BLaER1 (cell line): ENCODE measurements at regions not wholly inside any gene's neighbourhood (a gene's known extent, or its start where the extent isn't known, plus 50 kb on each side); places are given as distances from the start of the nearest gene placed in this dataset.
A peak's percentile ranks its signal among the peaks of the same experiment; 100 is the strongest.

Source experiments
- H3K27ac ChIP-seq: shearing (Covaris generic); formaldehyde crosslinking; 2 replicates; pipeline ENCODE4 v1.8.1; 2022
- H3K27me3 ChIP-seq: shearing (Covaris generic); formaldehyde crosslinking; 2 replicates; pipeline ENCODE4 v1.8.1; 2022
- H3K36me3 ChIP-seq: shearing (Covaris generic); formaldehyde crosslinking; 2 replicates; pipeline ENCODE4 v1.8.1; 2022
- H3K4me1 ChIP-seq: shearing (Covaris generic); formaldehyde crosslinking; 2 replicates; pipeline ENCODE4 v1.8.1; 2022
- H3K4me2 ChIP-seq: shearing (Covaris generic); formaldehyde crosslinking; 2 replicates; pipeline ENCODE4 v1.8.1; 2022
- H3K4me3 ChIP-seq: shearing (Covaris generic); formaldehyde crosslinking; 2 replicates; pipeline ENCODE4 v1.8.1; 2022
- H3K9ac ChIP-seq: shearing (Covaris generic); formaldehyde crosslinking; 2 replicates; pipeline ENCODE4 v1.8.1; 2022
- H3K9me3 ChIP-seq: shearing (Covaris generic); formaldehyde crosslinking; 2 replicates; pipeline ENCODE4 v1.8.1; 2022
- H4K20me1 ChIP-seq: shearing (Covaris generic); formaldehyde crosslinking; 2 replicates; pipeline ENCODE4 v1.8.1; 2022
- Cebpa-rat ChIP-seq: shearing (Covaris generic); IDR thresholded peaks from 2 replicates; pipeline ENCODE4 v1.8.1; 2022

- Histone ChIP-seq H3K27ac (no peak overlapping the region), H3K9ac (no peak overlapping the region), H3K9me3 (peaks cover 32% of the 10 kb centered on the region), H3K36me3 (no peaks in the 10 kb centered on the region), H3K4me3 (no peak overlapping the region), H3K27me3 (no peaks in the 10 kb centered on the region), H3K4me2 (peak overlapping the region; percentile 66), H3K4me1 (peaks cover 64% of the 10 kb centered on the region), H4K20me1 (no peaks in the 10 kb centered on the region)
- no peak for TF ChIP-seq Cebpa-rat
These were observed 285.3 kb downstream of the ZNF608 start for GRCh38 chr5:124461157-124461556.

- no peak for TF ChIP-seq Cebpa-rat
- H3K4me3 ChIP-seq, result no peak overlapping the region
- no peaks in the 10 kb centered on the region for H4K20me1 ChIP-seq
- no peak overlapping the region for H3K27ac ChIP-seq
- H3K4me1 ChIP-seq, result peaks cover 70% of the 10 kb centered on the region
- no peaks in the 10 kb centered on the region for H3K36me3 ChIP-seq
- H3K9me3 ChIP-seq, result peaks cover 32% of the 10 kb centered on the region
- no peaks in the 10 kb centered on the region for H3K27me3 ChIP-seq
- H3K9ac ChIP-seq, result no peak overlapping the region
- peak overlapping the region; percentile 66 for H3K4me2 ChIP-seq
These were observed 285.8 kb downstream of the ZNF608 start for GRCh38 chr5:124460642-124461041.

- H3K4me2 ChIP-seq, result no peak overlapping the region; the same call in 1 of the 2 replicates
These were observed 286.5 kb downstream of the ZNF608 start for GRCh38 chr5:124459984-124460383.

GRCh38 chr5:124457901-124458300, 288.5 kb downstream of the ZNF608 start:
- Histone ChIP-seq H4K20me1 (no peaks in the 10 kb centered on the region), H3K9me3 (peaks cover 23% of the 10 kb centered on the region), H3K27me3 (no peaks in the 10 kb centered on the region), H3K4me2 (peak overlapping the region; percentile 69), H3K36me3 (no peaks in the 10 kb centered on the region), H3K4me1 (peaks cover 91% of the 10 kb centered on the region), H3K27ac (peak overlapping the region; percentile 32; the same call in 1 of the 2 replicates), H3K9ac (no peak overlapping the region), H3K4me3 (peak overlapping the region; percentile 24; the same call in 1 of the 2 replicates)
- no peak for TF ChIP-seq Cebpa-rat

More at GRCh38 chr5:124459984-124460383, 286.5 kb downstream of the ZNF608 start:
- Histone ChIP-seq H4K20me1 (no peaks in the 10 kb centered on the region), H3K27ac (no peak overlapping the region), H3K4me3 (no peak overlapping the region), H3K27me3 (no peaks in the 10 kb centered on the region), H3K9ac (no peak overlapping the region), H3K9me3 (peaks cover 32% of the 10 kb centered on the region), H3K36me3 (no peaks in the 10 kb centered on the region), H3K4me1 (peaks cover 76% of the 10 kb centered on the region)
- TF ChIP-seq Cebpa-rat, result no peak

GRCh38 chr5:124457101-124457500, 289.3 kb downstream of the ZNF608 start:
- no peak for TF ChIP-seq Cebpa-rat
- H3K4me1 ChIP-seq, result peaks cover 91% of the 10 kb centered on the region
- H3K27me3 ChIP-seq, result no peaks in the 10 kb centered on the region
- H3K4me2 ChIP-seq, result peak overlapping the region; percentile 69
- H3K36me3 ChIP-seq, result no peaks in the 10 kb centered on the region
- no peak overlapping the region for H3K9ac ChIP-seq
- no peaks in the 10 kb centered on the region for H4K20me1 ChIP-seq
- H3K4me3 ChIP-seq, result no peak overlapping the region
- 0 out of 2 replicates have a peak overlapping the region, but pooled peaks have one; percentile 32 for H3K27ac ChIP-seq
- H3K9me3 ChIP-seq, result peaks cover 23% of the 10 kb centered on the region

- H3K27ac ChIP-seq, result no peak overlapping the region
- H3K9me3 ChIP-seq, result peaks cover 23% of the 10 kb centered on the region
- 0 out of 2 replicates have a peak overlapping the region, but pooled peaks have one; percentile 23 for H3K4me2 ChIP-seq
- no peaks in the 10 kb centered on the region for H3K27me3 ChIP-seq
- no peaks in the 10 kb centered on the region for H4K20me1 ChIP-seq
- no peak overlapping the region for H3K4me3 ChIP-seq
- peaks cover 85% of the 10 kb centered on the region for H3K4me1 ChIP-seq
- no peak overlapping the region for H3K9ac ChIP-seq
- H3K36me3 ChIP-seq, result no peaks in the 10 kb centered on the region
- TF ChIP-seq Cebpa-rat, result no peak
These were observed 290.2 kb downstream of the ZNF608 start for GRCh38 chr5:124456249-124456648.

GRCh38 chr5:124454081-124454480, 292.4 kb downstream of the ZNF608 start:
- H3K4me3 ChIP-seq, result no peak overlapping the region; the same call in 1 of the 2 replicates
- H3K27ac ChIP-seq, result peak overlapping the region; percentile 20
- no peaks in the 10 kb centered on the region for H3K36me3 ChIP-seq
- TF ChIP-seq Cebpa-rat, result no peak
- peak overlapping the region; percentile 59 for H3K4me2 ChIP-seq
- H3K9me3 ChIP-seq, result peaks cover 9% of the 10 kb centered on the region; the same call in 1 of the 2 replicates
- H3K27me3 ChIP-seq, result no peaks in the 10 kb centered on the region
- no peak overlapping the region for H3K9ac ChIP-seq
- H3K4me1 ChIP-seq, result peaks cover 77% of the 10 kb centered on the region
- H4K20me1 ChIP-seq, result no peaks in the 10 kb centered on the region

- Histone ChIP-seq H3K27ac (peak overlapping the region; percentile 20), H3K4me1 (peaks cover 71% of the 10 kb centered on the region), H3K4me2 (peak overlapping the region; percentile 59), H3K27me3 (no peaks in the 10 kb centered on the region), H3K9ac (no peak overlapping the region; the same call in 1 of the 2 replicates), H3K4me3 (no peak overlapping the region; the same call in 1 of the 2 replicates), H4K20me1 (no peaks in the 10 kb centered on the region), H3K9me3 (peaks cover 7% of the 10 kb centered on the region; the same call in 1 of the 2 replicates), H3K36me3 (no peaks in the 10 kb centered on the region)
- TF ChIP-seq Cebpa-rat, result no peak
These were observed 293.0 kb downstream of the ZNF608 start for GRCh38 chr5:124453221-124454051.

GRCh38 chr5:124452412-124452811, 294.0 kb downstream of the ZNF608 start:
- H4K20me1 ChIP-seq, result no peaks in the 10 kb centered on the region
- no peak for TF ChIP-seq Cebpa-rat
- no peak overlapping the region for H3K4me3 ChIP-seq
- H3K4me2 ChIP-seq, result peak overlapping the region; percentile 59
- H3K9me3 ChIP-seq, result peaks cover 7% of the 10 kb centered on the region; the same call in 1 of the 2 replicates
- peak overlapping the region; percentile 43; the same call in 1 of the 2 replicates for H3K27ac ChIP-seq
- no peaks in the 10 kb centered on the region for H3K36me3 ChIP-seq
- no peaks in the 10 kb centered on the region for H3K27me3 ChIP-seq
- peaks cover 60% of the 10 kb centered on the region for H3K4me1 ChIP-seq
- no peak overlapping the region for H3K9ac ChIP-seq

- no peak for TF ChIP-seq Cebpa-rat
- peaks cover 55% of the 10 kb centered on the region for H3K4me1 ChIP-seq
These were observed 294.6 kb downstream of the ZNF608 start for GRCh38 chr5:124451721-124452383.

More at GRCh38 chr5:124451721-124452383, 294.6 kb downstream of the ZNF608 start:
- Histone ChIP-seq H3K27ac (no peak overlapping the region), H3K4me2 (peak overlapping the region; percentile 59; the same call in 1 of the 2 replicates), H3K36me3 (no peaks in the 10 kb centered on the region), H3K27me3 (no peaks in the 10 kb centered on the region), H3K9ac (no peak overlapping the region), H3K4me3 (no peak overlapping the region), H3K9me3 (peaks cover 7% of the 10 kb centered on the region; the same call in 1 of the 2 replicates), H4K20me1 (no peaks in the 10 kb centered on the region)
